ENCODE measurements at regions not wholly inside any gene's neighbourhood (a gene's known extent, or its start where the extent isn't known, plus 50 kb on each side); places are given as distances from the start of the nearest gene placed in this dataset.

DNA sequence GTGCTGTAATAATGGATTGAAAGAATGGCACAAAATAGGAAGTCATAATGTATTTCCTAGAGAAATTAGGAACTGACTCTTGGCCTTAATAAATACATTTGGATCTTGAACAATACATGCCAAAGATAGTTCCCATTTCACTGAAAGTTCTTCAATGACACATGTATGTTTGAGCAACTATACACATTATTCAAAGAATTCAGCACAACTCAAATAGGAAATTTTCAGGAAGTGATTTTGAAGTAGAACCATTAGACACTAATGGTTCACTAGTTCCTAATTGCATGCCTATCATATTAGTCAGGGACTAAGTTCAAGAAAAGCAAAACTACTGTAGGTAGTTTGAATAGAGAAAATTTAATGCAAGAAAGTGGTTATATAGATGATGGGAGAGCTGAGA is 404.7 kb downstream of the LMO4 start:
- TF ChIP-seq POLR2A (IDR thresholded peaks at IDR 0.05), result no peak
- TF ChIP-seq, protein P1, sequence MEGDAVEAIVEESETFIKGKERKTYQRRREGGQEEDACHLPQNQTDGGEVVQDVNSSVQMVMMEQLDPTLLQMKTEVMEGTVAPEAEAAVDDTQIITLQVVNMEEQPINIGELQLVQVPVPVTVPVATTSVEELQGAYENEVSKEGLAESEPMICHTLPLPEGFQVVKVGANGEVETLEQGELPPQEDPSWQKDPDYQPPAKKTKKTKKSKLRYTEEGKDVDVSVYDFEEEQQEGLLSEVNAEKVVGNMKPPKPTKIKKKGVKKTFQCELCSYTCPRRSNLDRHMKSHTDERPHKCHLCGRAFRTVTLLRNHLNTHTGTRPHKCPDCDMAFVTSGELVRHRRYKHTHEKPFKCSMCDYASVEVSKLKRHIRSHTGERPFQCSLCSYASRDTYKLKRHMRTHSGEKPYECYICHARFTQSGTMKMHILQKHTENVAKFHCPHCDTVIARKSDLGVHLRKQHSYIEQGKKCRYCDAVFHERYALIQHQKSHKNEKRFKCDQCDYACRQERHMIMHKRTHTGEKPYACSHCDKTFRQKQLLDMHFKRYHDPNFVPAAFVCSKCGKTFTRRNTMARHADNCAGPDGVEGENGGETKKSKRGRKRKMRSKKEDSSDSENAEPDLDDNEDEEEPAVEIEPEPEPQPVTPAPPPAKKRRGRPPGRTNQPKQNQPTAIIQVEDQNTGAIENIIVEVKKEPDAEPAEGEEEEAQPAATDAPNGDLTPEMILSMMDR (IDR thresholded peaks at IDR 0.05), result no peak

Data from testis (tissue), 2 donors.